OCI-LY3 (cell line): ENCODE measurements at regions not wholly inside any gene's neighbourhood (a gene's known extent, or its start where the extent isn't known, plus 50 kb on each side); places are given as distances from the start of the nearest gene placed in this dataset.

Source experiments
- H2AFZ ChIP-seq: fragments of 200-600, 300-600 bp; shearing (Covaris generic); 2 replicates; pipeline ENCODE4 v1.6.0; 2014; ENCODE audit warnings: antibody characterized with exemption, low read depth, low read length
- H3K27ac ChIP-seq: fragments of 200-600, 300-600 bp; sonication (generic); 2 replicates; pipeline ENCODE4 v1.5.1; 2014; ENCODE audit warnings: mild to moderate bottlenecking, low read length, moderate library complexity, mixed read lengths
- H3K27me3 ChIP-seq: fragments of 200-600, 300-600 bp; sonication (generic); 2 replicates; pipeline ENCODE4 v1.6.1; 2014; ENCODE audit warnings: low read depth, low read length, mixed read lengths
- H3K36me3 ChIP-seq: fragments of 200-600, 300-600 bp; sonication (generic); replicated peaks from 2 replicates; pipeline ENCODE3; 2014; ENCODE audit warnings: low read depth, low read length, mixed read lengths
- H3K4me1 ChIP-seq: fragments of 300-600, 200-600 bp; sonication (generic); 2 replicates; pipeline ENCODE4 v1.6.1; 2014; ENCODE audit warnings: low read length, mixed read lengths
- H3K4me2 ChIP-seq: fragments of 200-600, 300-600 bp; sonication (generic); 2 replicates; pipeline ENCODE4 v1.6.1; 2014; ENCODE audit warnings: low read length, mixed read lengths
- H3K4me3 ChIP-seq: fragments of 300-600, 200-600 bp; sonication (generic); 2 replicates; pipeline ENCODE4 v1.5.1; 2014; ENCODE audit warnings: antibody characterized with exemption, mild to moderate bottlenecking, low read length, moderate library complexity
- H3K79me2 ChIP-seq: fragments of 300-600, 200-600 bp; shearing (Covaris generic); 2 replicates; pipeline ENCODE4 v1.6.1; 2014; ENCODE audit warnings: mild to moderate bottlenecking, low read length, mixed read lengths
- H3K9ac ChIP-seq: fragments of 300-600, 200-600 bp; shearing (Covaris generic); 2 replicates; pipeline ENCODE4 v1.6.0; 2014; ENCODE audit warnings: mild to moderate bottlenecking, low read length, moderate library complexity
- H3K9me3 ChIP-seq: fragments of 200-600, 300-600 bp; shearing (Covaris generic); 2 replicates; pipeline ENCODE4 v1.6.1; 2014; ENCODE audit warnings: low read length, mixed read lengths; ENCODE audit not compliant: insufficient read depth
- H4K20me1 ChIP-seq: fragments of 200-600, 300-600 bp; sonication (generic); 2 replicates; pipeline ENCODE4 v1.6.1; 2016; ENCODE audit warnings: low read length, mixed read lengths; ENCODE audit not compliant: insufficient read depth
- EZH2phosphoT487 ChIP-seq: fragments of 200-600 bp; shearing (Covaris generic); IDR thresholded peaks from 2 replicates; pipeline ENCODE4 v1.6.1; 2018; ENCODE audit warnings: antibody characterized with exemption, mixed run types, low read depth
- TF ChIP-seq, protein P1 (sequence below): fragments of 200-600, 300-600 bp; sonication (generic); IDR thresholded peaks from 2 replicates; pipeline ENCODE4 v1.5.1; 2014; ENCODE audit warnings: antibody characterized with exemption, low read length, low read depth

DNA sequence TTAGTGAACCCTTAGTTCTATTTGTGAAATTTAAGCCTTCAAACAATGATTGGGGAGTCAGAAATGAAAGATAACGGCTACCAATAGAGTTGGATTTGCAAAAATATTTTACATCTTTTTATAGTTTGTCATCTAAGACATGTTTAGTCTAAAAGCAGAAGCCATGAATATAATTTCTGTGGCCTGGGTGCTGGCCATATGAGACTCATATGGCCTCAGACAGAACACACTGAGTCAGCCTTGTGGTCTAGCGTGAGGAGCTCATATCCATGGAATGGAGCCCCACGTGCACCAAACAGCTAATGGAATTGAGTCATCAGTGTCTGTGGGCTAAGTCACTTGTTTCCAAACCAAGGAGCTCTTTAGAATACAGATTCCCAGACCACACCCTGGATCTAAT is 240.7 kb upstream of the NREP start:
- Histone ChIP-seq H3K4me3 (no peak overlapping the region), H3K79me2 (no peaks in the 10 kb centered on the region), H3K4me1 (no peaks in the 10 kb centered on the region), H3K9ac (no peak overlapping the region), H3K27me3 (no peaks in the 10 kb centered on the region), H4K20me1 (no peaks in the 10 kb centered on the region), H2AFZ (no peak overlapping the region), H3K27ac (no peak overlapping the region), H3K36me3 (no peaks in the 10 kb centered on the region), H3K9me3 (no peaks in the 10 kb centered on the region), H3K4me2 (no peak overlapping the region)
- TF ChIP-seq, protein P1, sequence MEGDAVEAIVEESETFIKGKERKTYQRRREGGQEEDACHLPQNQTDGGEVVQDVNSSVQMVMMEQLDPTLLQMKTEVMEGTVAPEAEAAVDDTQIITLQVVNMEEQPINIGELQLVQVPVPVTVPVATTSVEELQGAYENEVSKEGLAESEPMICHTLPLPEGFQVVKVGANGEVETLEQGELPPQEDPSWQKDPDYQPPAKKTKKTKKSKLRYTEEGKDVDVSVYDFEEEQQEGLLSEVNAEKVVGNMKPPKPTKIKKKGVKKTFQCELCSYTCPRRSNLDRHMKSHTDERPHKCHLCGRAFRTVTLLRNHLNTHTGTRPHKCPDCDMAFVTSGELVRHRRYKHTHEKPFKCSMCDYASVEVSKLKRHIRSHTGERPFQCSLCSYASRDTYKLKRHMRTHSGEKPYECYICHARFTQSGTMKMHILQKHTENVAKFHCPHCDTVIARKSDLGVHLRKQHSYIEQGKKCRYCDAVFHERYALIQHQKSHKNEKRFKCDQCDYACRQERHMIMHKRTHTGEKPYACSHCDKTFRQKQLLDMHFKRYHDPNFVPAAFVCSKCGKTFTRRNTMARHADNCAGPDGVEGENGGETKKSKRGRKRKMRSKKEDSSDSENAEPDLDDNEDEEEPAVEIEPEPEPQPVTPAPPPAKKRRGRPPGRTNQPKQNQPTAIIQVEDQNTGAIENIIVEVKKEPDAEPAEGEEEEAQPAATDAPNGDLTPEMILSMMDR = no peak
- no peak for TF ChIP-seq EZH2phosphoT487

DNA sequence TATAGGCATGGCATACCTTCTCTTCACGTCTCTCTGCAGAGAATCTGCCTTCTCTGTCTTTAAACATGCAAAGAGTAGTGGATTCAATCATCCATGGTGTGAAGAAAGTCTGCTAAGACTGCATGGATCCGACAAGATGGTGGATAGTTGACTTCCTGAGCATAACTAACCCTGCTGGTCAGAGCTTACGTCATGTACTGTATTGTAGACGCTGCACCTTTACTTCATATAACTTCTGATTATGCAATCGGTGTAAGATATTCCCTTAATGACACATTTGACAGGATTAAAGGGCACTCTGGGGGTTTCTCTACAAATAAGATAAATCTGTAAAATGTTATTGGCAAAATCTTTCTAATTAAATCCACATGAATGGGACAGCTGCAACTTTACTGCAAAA is 240.3 kb upstream of the NREP start:
- Histone ChIP-seq H3K36me3 (no peaks in the 10 kb centered on the region), H3K9ac (no peak overlapping the region), H4K20me1 (no peaks in the 10 kb centered on the region), H3K4me3 (no peak overlapping the region), H3K79me2 (no peaks in the 10 kb centered on the region), H3K4me1 (no peaks in the 10 kb centered on the region), H3K4me2 (no peak overlapping the region), H2AFZ (no peak overlapping the region), H3K9me3 (no peaks in the 10 kb centered on the region), H3K27me3 (no peaks in the 10 kb centered on the region), H3K27ac (no peak overlapping the region)
- no peak for TF ChIP-seq EZH2phosphoT487
- TF ChIP-seq, protein P1 = no peak

DNA sequence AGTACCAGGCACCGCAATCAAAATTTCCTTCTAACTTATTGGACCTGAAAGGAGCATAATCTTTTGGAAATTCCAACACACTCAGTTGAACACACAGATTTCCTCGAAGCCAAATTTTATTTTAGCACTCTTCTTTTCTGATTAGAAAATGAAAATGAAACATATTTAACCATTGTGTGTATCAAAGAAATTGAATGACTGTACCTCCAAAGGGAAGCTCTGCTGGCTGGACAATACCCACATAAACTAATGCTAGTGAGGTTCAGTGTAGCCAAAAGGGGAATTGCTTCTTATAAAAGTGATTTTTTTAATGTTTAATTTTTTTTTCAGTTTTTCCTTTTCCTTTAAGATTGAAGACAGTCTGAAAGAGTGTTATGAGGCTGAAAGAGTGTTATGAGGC is 239.6 kb upstream of the NREP start:
- Histone ChIP-seq H3K79me2 (no peaks in the 10 kb centered on the region), H3K4me2 (no peak overlapping the region), H3K27me3 (no peaks in the 10 kb centered on the region), H3K9me3 (no peaks in the 10 kb centered on the region), H2AFZ (no peak overlapping the region), H3K4me3 (no peak overlapping the region), H3K4me1 (no peaks in the 10 kb centered on the region), H3K36me3 (no peaks in the 10 kb centered on the region), H3K9ac (no peak overlapping the region), H3K27ac (no peak overlapping the region), H4K20me1 (no peaks in the 10 kb centered on the region)
- TF ChIP-seq, protein P1 = no peak

DNA sequence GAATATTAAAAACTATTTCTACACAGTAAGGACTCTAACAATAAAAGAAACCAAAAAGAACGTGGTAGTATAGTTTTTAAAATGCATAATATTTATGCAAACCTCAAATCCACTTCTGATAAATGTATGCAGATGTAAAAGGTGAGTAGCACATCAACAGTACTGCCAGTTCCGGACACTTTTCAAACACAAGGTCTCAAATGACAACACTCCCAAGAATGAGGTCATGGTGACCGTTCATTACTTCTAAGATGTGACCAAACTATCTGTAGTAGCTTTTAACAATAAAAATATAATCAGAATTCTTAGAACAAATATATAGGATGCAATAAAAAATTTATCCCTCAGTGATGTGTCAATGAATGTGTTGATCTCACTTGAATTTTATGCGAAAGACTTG is 238.7 kb upstream of the NREP start:
- Histone ChIP-seq H2AFZ (no peak overlapping the region), H3K4me3 (no peak overlapping the region), H4K20me1 (no peaks in the 10 kb centered on the region), H3K79me2 (no peaks in the 10 kb centered on the region), H3K27ac (no peak overlapping the region), H3K36me3 (no peaks in the 10 kb centered on the region), H3K9ac (no peak overlapping the region), H3K4me2 (no peak overlapping the region), H3K9me3 (no peaks in the 10 kb centered on the region), H3K27me3 (no peaks in the 10 kb centered on the region), H3K4me1 (no peaks in the 10 kb centered on the region)
- TF ChIP-seq, protein P1 = no peak
- TF ChIP-seq EZH2phosphoT487 = no peak
